ENCODE measurements at regions not wholly inside any gene's neighbourhood (a gene's known extent, or its start where the extent isn't known, plus 50 kb on each side); places are given as distances from the start of the nearest gene placed in this dataset.
A peak's percentile ranks its signal among the peaks of the same experiment; 100 is the strongest.

DNA sequence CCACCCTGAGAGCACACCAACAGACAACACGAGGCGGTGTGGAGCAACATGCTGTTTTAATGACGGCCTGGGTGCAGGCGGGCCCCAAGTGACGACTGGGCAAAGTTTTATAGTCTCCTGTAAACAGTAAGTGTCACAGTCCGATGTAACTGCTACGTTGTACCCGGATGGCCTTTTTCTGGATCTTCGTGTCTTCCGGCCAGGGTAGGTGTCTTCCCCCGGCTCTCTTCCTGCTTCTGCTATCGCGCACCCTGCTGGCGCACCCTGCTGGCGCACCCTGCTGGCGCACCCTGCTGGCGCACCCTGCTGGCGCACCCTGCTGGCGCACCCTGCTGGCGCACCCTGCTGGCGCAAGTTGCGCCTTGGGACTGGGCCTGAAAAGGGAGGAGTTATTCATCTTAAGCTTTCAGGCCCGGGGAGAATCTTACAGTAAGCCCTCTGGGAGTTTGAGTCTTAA, 143.0 kb upstream of the TARS1 start:
- ChIA-PET CTCF (interaction anchor here (0.6 kb wide), 1 partner anchor 367 kb away, joined by 3 read pairs; no protein-coding TSS in a partner anchor), POLR2A (ENCODE audit: low non-redundant PET) (no interaction called here)
- no peak overlapping the region for H3K27ac ChIP-seq
- TF ChIP-seq, protein P1, sequence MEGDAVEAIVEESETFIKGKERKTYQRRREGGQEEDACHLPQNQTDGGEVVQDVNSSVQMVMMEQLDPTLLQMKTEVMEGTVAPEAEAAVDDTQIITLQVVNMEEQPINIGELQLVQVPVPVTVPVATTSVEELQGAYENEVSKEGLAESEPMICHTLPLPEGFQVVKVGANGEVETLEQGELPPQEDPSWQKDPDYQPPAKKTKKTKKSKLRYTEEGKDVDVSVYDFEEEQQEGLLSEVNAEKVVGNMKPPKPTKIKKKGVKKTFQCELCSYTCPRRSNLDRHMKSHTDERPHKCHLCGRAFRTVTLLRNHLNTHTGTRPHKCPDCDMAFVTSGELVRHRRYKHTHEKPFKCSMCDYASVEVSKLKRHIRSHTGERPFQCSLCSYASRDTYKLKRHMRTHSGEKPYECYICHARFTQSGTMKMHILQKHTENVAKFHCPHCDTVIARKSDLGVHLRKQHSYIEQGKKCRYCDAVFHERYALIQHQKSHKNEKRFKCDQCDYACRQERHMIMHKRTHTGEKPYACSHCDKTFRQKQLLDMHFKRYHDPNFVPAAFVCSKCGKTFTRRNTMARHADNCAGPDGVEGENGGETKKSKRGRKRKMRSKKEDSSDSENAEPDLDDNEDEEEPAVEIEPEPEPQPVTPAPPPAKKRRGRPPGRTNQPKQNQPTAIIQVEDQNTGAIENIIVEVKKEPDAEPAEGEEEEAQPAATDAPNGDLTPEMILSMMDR (conservative IDR thresholded peaks at IDR 0.05; ENCODE audit: low read depth) = peak; percentile 30
- DNase-seq (ENCODE audit: low spot score) = no peak

DNA sequence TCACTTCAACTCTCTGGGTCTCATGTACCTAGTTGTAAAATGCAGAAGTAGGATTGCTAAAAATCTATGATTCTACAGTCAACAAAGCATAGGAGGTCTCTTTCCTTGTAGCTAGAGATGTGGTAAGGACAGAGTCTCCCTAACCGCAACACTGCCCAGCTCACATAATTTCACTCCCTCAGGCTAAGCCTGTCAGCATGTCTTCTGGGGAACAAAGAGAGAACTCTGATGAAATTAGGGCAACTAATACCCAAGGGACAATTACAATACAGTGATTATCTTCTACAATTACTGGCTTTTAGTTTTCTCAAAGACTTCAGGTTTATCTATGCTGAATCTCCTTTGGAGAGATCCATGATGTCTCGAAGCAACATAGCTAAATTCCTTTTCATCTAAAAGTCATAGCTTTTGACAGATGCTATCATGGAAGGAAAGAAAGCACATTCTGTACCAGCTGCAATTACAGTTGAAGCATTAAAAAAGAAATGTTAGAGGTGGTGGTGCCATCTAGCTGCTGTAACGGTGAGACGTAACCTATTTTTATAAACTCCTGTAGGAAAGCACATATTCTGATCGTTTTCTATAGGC, 141.1 kb upstream of the TARS1 start:
- ChIA-PET CTCF (interaction anchor here (0.5 to 1.1 kb wide), 14 partner anchors 10 to 799 kb away, joined by 3 to 4 read pairs (median 3); partner anchors contain the start of gene NPR3), POLR2A (ENCODE audit: low non-redundant PET) (no interaction called here)
- DNase-seq (ENCODE audit: low spot score) = peak; percentile 36
- H3K27ac ChIP-seq = no peak overlapping the region
- TF ChIP-seq, protein P1 (conservative IDR thresholded peaks at IDR 0.05; ENCODE audit: low read depth) = peak; percentile 77

DNA sequence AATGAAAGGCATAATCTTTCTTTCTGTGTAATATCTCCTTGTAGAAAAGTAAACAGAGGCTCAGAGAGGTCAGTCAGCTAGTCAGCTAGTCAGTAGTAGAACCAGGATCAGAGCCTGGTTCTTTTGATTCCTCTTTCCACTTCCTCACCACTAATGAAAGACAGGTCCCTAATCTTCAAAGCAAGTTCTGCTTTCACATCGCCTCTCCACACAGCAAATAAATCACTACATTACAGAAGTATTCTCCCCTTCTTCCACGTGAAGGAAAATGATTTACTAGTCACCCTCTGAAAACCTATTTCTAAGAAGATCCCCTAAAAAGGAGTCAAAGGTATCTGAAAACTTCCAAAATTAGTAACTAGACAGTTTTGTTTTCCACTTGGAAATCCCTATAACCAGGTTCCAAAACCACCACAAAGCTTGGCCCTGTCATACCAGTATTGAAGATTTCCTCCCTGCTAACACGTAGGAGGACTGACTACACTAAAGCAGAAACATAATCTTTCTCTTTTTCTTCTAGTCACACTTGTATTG, 140.5 kb upstream of the TARS1 start:
- TF ChIP-seq, protein P1 (conservative IDR thresholded peaks at IDR 0.05; ENCODE audit: low read depth) = peak; percentile 25; the same call in 1 of the 2 replicates
- no peak for DNase-seq (ENCODE audit: low spot score)
- ChIA-PET POLR2A (ENCODE audit: low non-redundant PET) (no interaction called here), CTCF (interaction anchor here (0.6 to 1.1 kb wide), 8 partner anchors 10 to 799 kb away, joined by 3 to 4 read pairs (median 3); no protein-coding TSS in a partner anchor)
- no peak overlapping the region for H3K27ac ChIP-seq

DNA sequence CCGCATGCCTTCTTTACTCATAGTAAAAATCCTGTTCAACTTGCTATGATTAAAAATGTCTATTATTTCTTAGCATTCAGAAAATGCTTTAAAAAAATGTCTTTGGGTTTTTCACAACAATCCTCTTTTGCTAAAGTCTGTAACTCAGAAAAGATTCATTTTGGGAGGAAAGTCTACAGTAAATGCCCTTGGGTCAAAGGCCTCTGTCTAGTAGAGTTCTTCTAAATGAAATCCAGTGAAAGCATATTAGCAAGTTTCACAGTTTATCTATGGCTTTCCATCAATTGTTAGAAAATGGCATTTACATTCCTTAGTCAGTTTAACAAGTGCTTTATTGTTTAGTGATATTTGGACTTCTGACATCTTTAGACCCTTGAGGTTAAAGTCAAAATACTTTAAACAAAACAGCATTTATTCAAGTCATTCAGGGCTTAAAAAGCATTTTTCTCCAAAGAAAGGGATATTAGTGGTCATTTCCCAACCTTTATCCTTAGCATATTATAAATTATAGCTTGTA, 137.1 kb upstream of the TARS1 start:
- POLR2A ChIA-PET (ENCODE audit: low non-redundant PET) = no interaction called here

DNA sequence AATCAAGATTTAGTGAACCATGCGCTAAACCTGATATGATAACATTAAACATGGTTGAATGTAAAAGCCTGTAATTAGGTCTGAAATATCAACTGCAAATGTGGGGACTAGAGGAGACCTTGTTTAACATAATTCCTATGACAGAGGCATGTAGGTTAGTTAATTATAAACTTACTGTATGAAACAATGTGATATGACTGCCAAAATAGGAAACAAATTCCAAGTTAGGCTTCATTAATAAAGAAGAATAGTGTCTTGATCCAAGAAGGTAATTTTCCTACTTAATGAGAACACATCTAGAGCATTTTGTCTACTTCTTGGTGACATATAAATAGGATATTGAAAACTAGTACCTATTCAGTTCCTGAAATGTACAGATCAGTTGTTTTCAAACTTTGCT, 136.2 kb upstream of the TARS1 start:
- TF ChIP-seq, protein P1 (conservative IDR thresholded peaks at IDR 0.05; ENCODE audit: low read depth) = no peak
- ChIA-PET CTCF (no interaction called here), POLR2A (ENCODE audit: low non-redundant PET) (no interaction called here)
- no peak overlapping the region for H3K27ac ChIP-seq
- no peak for DNase-seq (ENCODE audit: low spot score)

More for the DNA sequence above, 137.1 kb upstream of the TARS1 start:
- TF ChIP-seq, protein P1 (conservative IDR thresholded peaks at IDR 0.05; ENCODE audit: low read depth) = no peak
- no peak for DNase-seq (ENCODE audit: low spot score)
- H3K27ac ChIP-seq = no peak overlapping the region
- CTCF ChIA-PET = interaction anchor here (0.6 kb wide), 2 partner anchors 18 to 818 kb away, joined by 3 read pairs; no protein-coding TSS in a partner anchor

DNA sequence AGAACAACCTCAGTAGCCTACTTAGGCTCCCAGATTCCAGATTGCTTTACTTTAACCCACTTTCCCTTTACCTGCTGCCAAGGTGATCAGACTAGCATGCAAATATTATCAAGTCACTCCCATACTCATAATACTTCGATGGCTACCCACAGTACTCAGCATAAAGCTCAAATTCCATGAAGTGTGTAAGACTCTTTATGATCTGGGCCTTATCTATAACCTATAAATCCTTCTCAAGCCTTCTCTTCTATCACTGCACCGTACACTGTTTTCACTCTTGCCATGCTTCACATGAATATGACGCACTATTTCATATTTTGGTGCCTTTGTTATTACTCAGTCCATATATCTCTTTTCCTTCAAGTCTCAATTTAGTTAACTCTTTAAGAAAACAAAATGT, 135.2 kb upstream of the TARS1 start:
- no peak overlapping the region for H3K27ac ChIP-seq
- TF ChIP-seq, protein P1 (conservative IDR thresholded peaks at IDR 0.05; ENCODE audit: low read depth) = no peak
- CTCF ChIA-PET = no interaction called here
- DNase-seq (ENCODE audit: low spot score) = no peak
- POLR2A ChIA-PET (ENCODE audit: low non-redundant PET) = no interaction called here

All from RWPE1 (cell line).